Activated CD4-positive, CD25-positive, alpha-beta regulatory T cell treated with anti-CD3 and anti-CD28 coated beads, Interleukin-2, amount 50 U/mL, for 72 hours (primary cell): ENCODE measurements at regions not wholly inside any gene's neighbourhood (a gene's known extent, or its start where the extent isn't known, plus 50 kb on each side); places are given as distances from the start of the nearest gene placed in this dataset.

Experiments
- DNase-seq: peaks from one replicate; pipeline ENCODE4 v3.0.0; 2021

GRCh38 chr2:41970988-41971660, 76.7 kb upstream of the PKDCC start:
- no peak for DNase-seq

DNA sequence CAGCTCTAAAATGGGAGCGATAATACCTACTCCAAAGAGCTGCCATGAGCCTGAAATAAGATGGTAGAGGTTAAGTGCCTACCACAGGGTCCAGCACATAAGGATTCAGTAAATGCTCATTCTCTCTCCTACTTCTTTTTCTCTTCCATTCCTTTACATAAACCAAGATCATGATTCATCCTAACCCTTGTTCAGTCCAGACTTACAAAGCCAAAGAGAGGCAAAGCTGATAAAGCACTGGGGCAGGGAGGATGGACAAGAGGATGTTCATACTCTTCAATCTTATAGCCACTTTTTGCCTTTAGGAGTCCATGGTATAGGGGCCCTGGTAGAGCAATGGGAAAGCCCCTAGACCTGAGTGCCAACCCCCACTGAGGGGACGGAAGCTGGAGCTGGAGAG, 75.6 kb upstream of the PKDCC start:
- no peak for DNase-seq

DNA sequence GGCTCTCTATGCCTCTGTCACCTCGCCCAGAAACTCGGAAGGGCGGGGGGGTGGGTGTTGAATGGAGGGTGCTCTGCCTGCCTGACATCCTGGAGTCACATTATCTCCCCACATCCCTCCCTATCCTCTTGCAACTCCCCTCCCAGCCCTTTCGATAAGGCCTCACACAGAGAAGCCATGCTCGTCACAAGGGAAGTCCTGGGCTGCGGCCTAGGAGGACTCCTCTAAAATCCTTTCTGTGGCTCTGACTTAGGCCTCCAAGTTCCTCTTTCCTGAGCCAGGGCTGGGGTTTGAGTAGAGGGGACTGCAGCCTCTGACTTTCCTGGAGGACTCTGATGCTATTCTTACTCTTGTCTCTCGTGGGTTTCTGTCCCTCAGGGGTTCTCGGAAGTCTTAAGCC, 75.0 kb upstream of the PKDCC start:
- no peak for DNase-seq

DNA sequence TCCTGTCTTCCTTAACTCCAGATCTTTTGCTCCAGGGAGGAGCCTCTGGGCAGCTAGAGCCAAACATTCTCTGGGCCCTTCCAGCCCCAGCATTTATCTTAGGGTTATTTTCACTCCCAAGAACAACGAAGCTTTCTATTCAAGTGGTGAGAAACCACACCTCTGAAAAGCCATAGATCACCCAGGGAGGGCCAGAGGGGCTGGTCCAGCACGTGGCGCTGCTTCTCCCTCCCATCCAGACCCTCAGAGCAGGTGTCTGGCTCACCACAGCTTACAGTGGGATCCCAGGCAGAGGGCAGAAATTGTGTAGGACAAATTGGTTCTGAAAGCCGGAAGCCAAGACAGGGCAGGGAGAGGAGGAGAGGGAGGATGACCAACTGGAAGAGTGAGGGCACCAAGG, 74.0 kb upstream of the PKDCC start:
- DNase-seq, result no peak

- DNase-seq, result no peak
Measured at GRCh38 chr2:41981417-41981816, 66.4 kb upstream of the PKDCC start.

GRCh38 chr2:41985573-41986095, 62.2 kb upstream of the PKDCC start:
- DNase-seq, result no peak

DNA sequence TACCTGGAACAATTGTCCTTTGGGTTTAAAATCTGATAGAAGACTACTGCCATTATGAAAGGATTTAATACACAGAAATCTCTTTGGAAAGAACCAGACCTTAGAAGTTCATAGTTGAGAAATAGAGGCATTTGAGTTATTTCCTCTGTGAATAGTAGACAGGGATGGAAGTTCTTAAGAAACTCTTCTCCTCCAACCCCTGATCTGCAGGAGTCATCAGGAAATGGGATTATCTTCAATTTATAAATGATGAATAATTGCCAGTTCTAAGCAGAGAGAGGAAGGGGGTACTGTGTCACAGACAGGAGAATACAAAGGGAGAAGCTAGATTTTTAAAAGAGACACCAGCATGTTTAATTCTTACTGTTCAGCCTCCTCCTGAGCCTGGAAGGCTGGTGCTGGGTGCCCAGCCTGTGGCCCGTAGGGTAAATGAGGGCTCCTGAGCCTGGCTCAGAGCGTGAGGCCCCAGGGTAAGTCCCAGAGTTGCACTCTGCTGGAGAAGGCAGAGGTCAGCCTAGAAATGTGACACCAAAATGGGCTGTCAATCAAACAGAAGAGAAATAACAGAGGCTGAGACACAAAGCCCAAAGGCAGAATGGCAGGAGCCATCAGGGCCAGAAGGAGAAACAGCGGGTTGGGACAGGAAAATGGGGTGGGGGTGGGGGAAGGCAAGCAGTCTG, 58.2 kb upstream of the PKDCC start:
- no peak for DNase-seq

DNA sequence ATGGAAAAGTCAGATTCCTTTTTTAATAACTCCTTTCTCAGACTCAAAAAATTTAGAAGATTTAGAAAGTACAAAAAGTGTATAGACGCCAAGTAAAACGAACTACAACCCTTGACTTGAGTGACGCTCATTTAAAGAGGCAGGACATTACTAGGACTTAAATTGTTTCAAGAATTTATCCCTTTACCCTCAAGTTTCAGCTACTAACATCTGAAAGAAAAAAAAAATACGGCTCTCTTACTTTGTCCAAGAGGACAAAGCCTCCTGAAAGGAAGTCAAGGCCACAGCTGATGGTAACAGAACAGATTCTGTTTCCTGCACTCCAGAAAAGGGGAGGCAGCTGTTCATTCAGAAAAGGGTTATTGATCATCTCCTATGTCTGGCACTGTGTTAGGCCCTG, 57.6 kb upstream of the PKDCC start:
- DNase-seq, result no peak

GRCh38 chr2:41990688-41991087, 57.1 kb upstream of the PKDCC start:
- DNase-seq, result no peak

- no peak for DNase-seq
Measured at GRCh38 chr2:41992056-41992642, 55.7 kb upstream of the PKDCC start.

GRCh38 chr2:41992671-41993434, 55.0 kb upstream of the PKDCC start:
- no peak for DNase-seq

- DNase-seq, result no peak
Measured at GRCh38 chr2:41993435-41993925, 54.3 kb upstream of the PKDCC start.

- DNase-seq, result no peak
Measured at GRCh38 chr2:41994233-41994637, 53.6 kb upstream of the PKDCC start.

DNA sequence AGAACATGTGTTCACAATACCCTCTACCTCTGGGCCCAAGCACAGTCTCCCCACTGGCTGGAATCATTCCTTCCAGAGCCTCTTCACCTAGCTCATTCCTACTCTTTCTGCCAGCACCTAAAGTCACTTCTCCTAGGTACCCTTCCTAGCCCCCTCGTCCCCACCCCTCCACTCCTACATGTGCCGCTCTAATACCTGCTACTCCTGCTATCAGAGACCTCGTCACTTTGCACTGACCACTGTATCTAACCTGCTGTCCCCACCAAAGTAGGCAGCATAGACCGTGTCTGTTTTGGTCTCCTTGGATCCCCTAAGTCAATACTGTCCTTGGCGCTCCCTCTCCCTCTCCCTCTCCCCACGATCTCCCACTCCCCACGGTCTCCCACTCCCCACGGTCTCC, 53.2 kb upstream of the PKDCC start:
- no peak for DNase-seq

DNA sequence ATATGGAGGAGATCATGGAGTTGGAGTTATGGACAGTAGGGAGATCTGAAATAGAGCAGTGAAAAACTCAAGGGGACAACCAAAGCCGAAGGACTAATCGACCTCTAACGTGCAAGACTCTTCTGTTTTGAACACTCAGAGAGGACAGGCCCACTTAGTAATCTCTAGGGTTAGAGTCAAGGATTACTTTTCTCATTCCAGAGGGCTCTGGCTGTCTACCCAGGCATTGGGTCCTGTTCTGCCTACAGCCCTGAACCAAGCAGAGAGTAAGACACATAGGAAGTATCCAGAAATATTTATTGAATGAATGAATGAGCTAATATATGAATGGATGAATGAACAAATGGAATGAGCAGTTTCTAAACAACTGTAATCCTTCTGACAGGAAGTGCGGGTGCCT, 50.3 kb upstream of the PKDCC start:
- no peak for DNase-seq
